IMR-90 (cell line): ENCODE measurements at regions not wholly inside any gene's neighbourhood (a gene's known extent, or its start where the extent isn't known, plus 50 kb on each side); places are given as distances from the start of the nearest gene placed in this dataset.

Source experiments
- ATAC-seq: fragments of 200-7000 bp; cut with Tn5 transposase; 2 replicates; pipeline ENCODE4 v1.9.1; 2020; ENCODE audit warnings: low read depth, mild to moderate bottlenecking, moderate library complexity
- BruUV-seq: library from RNA; stranded (reverse); fragments of 400-500 nt; replicated peaks from 2 replicates; lab custom pipeline; 2021; lab: Mats Ljungman, UMichigan
- CTCF ChIA-PET: fragments of 300-600 bp; formaldehyde crosslinking; extraction: SDS; loops from one replicate; lab custom pipeline; 2021; ENCODE audit warnings: antibody characterized with exemption; lab: Yijun Ruan, JAX
- POLR2A ChIA-PET: fragments of 300-600 bp; sonication (Branson Sonifier 250); formaldehyde crosslinking; loops from one replicate; lab custom pipeline; 2022; ENCODE audit warnings: antibody characterized with exemption; ENCODE audit not compliant: unreplicated experiment; lab: Charles Lee
- DNase-seq: peaks from one replicate; pipeline ENCODE4 v3.0.0; 2013
- H2AFZ ChIP-seq: replicated peaks from 2 replicates; pipeline ENCODE3; 2013; ENCODE audit warnings: low read length, mild to moderate bottlenecking; ENCODE audit not compliant: poor library complexity
- H2AK5ac ChIP-seq: 2 replicates; pipeline ENCODE4 v1.6.1; 2013; ENCODE audit warnings: low read depth, low read length, inconsistent platforms
- H2AK9ac ChIP-seq: replicated peaks from 2 replicates; pipeline ENCODE3; 2013; ENCODE audit warnings: mild to moderate bottlenecking, low read depth, low read length, moderate library complexity; ENCODE audit not compliant: poor library complexity
- H2BK120ac ChIP-seq: 2 replicates; pipeline ENCODE4 v1.6.1; 2013; ENCODE audit warnings: low read depth, low read length, inconsistent platforms
- H2BK15ac ChIP-seq: 3 replicates; pipeline ENCODE4 v1.6.1; 2013; ENCODE audit warnings: low read depth, low read length, inconsistent platforms
- H2BK20ac ChIP-seq: 2 replicates; pipeline ENCODE4 v1.6.1; 2013; ENCODE audit warnings: low read depth, mild to moderate bottlenecking, inconsistent platforms, low read length, moderate library complexity
- H2BK5ac ChIP-seq: 2 replicates; pipeline ENCODE4 v1.6.1; 2013; ENCODE audit warnings: mild to moderate bottlenecking, low read depth, low read length, inconsistent platforms; ENCODE audit not compliant: poor library complexity, severe bottlenecking
- H3K14ac ChIP-seq: replicated peaks from 2 replicates; pipeline ENCODE4 v1.6.1; 2013; ENCODE audit warnings: low read depth, low read length, inconsistent platforms
- H3K18ac ChIP-seq: 2 replicates; pipeline ENCODE4 v1.6.1; 2013; ENCODE audit warnings: low read depth, low read length, control low read depth
- H3K23ac ChIP-seq: 2 replicates; pipeline ENCODE4 v1.6.1; 2013; ENCODE audit warnings: low read depth, low read length, inconsistent platforms
- H3K27ac ChIP-seq: 2 replicates; pipeline ENCODE4 v1.5.1; 2013; ENCODE audit warnings: mild to moderate bottlenecking, control low read depth, low read length; ENCODE audit not compliant: insufficient read depth
- H3K27me3 ChIP-seq: 2 replicates; pipeline ENCODE4 v1.6.1; 2013; ENCODE audit warnings: low read length; ENCODE audit not compliant: control insufficient read depth, insufficient read depth
- H3K36me3 ChIP-seq: 2 replicates; pipeline ENCODE4 v1.6.1; 2013; ENCODE audit warnings: low read length, mixed read lengths; ENCODE audit not compliant: control insufficient read depth, insufficient read depth
- H3K4ac ChIP-seq: 2 replicates; pipeline ENCODE4 v1.6.1; 2013; ENCODE audit warnings: low read depth, low read length, inconsistent platforms
- H3K4me1 ChIP-seq: 2 replicates; pipeline ENCODE4 v1.6.1; 2013; ENCODE audit warnings: low read length, mixed read lengths; ENCODE audit not compliant: control insufficient read depth, insufficient read depth
- H3K4me2 ChIP-seq: 2 replicates; pipeline ENCODE4 v1.6.1; 2013; ENCODE audit warnings: low read depth, mild to moderate bottlenecking, control low read depth, low read length, moderate library complexity
- H3K4me3 ChIP-seq: 2 replicates; pipeline ENCODE4 v1.5.1; 2013; ENCODE audit warnings: low read depth, mild to moderate bottlenecking, control low read depth, low read length, moderate library complexity; ENCODE audit not compliant: insufficient read depth
- H3K56ac ChIP-seq: 2 replicates; pipeline ENCODE4 v1.6.1; 2013; ENCODE audit warnings: low read length, inconsistent platforms; ENCODE audit not compliant: insufficient read depth; ENCODE audit errors: extremely low read depth
- H3K79me1 ChIP-seq, 2 experiments: 2 replicates each; pipeline ENCODE4 v1.6.1; 2013; ENCODE audit warnings: low read length in 2 of 2, inconsistent platforms in 1 of 2, low read depth in 1 of 2
- H3K9ac ChIP-seq: 2 replicates; pipeline ENCODE4 v1.6.1; 2013; ENCODE audit warnings: low read depth, low read length, control low read depth
- H3K9me1 ChIP-seq: 2 replicates; pipeline ENCODE4 v1.6.1; 2013; ENCODE audit warnings: low read length, inconsistent platforms; ENCODE audit not compliant: insufficient read depth
- H3K9me3 ChIP-seq: 2 replicates; pipeline ENCODE4 v1.6.1; 2013; ENCODE audit warnings: low read length; ENCODE audit not compliant: control insufficient read depth, insufficient read depth
- H4K20me1 ChIP-seq: 2 replicates; pipeline ENCODE4 v1.6.1; 2013; ENCODE audit warnings: low read length, inconsistent platforms; ENCODE audit not compliant: insufficient read depth
- H4K5ac ChIP-seq: 2 replicates; pipeline ENCODE4 v1.6.1; 2013; ENCODE audit warnings: mild to moderate bottlenecking, low read depth, low read length, control low read depth
- H4K8ac ChIP-seq, 2 experiments: 2 replicates each; pipeline ENCODE4 v1.6.1; 2013; ENCODE audit warnings: low read depth in 2 of 2, low read length in 2 of 2, control low read depth in 1 of 2, inconsistent platforms in 1 of 2
- H4K91ac ChIP-seq: 2 replicates; pipeline ENCODE4 v1.6.1; 2013; ENCODE audit warnings: low read depth, low read length, inconsistent platforms; ENCODE audit not compliant: insufficient read depth
- CEBPB ChIP-seq: IDR thresholded peaks from 2 replicates; pipeline ENCODE4 v1.6.1; 2012; ENCODE audit warnings: low read depth, low read length, improper control_type of control experiment
- CHD1 ChIP-seq: IDR thresholded peaks from 2 replicates; pipeline ENCODE4 v1.6.1; 2012; ENCODE audit warnings: low read depth, low read length, improper control_type of control experiment
- CTCF ChIP-seq: conservative IDR thresholded peaks from 2 replicates; pipeline ENCODE4 v1.5.1; 2012; ENCODE audit warnings: mild to moderate bottlenecking, low read depth, low read length, improper control_type of control experiment
- ELK1 ChIP-seq: fragments of 150-350 bp; IDR thresholded peaks from 2 replicates; pipeline ENCODE4 v1.6.1; 2016; ENCODE audit warnings: low read depth, mild to moderate bottlenecking, low read length, moderate library complexity, borderline replicate concordance
- FOS ChIP-seq: fragments of 150-350 bp; IDR thresholded peaks from 2 replicates; pipeline ENCODE4 v1.6.1; 2016; ENCODE audit warnings: low read depth, low read length
- MXI1 ChIP-seq: IDR thresholded peaks from 2 replicates; pipeline ENCODE4 v1.6.1; 2012; ENCODE audit warnings: low read depth, mild to moderate bottlenecking, low read length, moderate library complexity, borderline replicate concordance
- NFE2L2 ChIP-seq: fragments of 150-350 bp; IDR thresholded peaks from 2 replicates; pipeline ENCODE4 v1.6.1; 2016; ENCODE audit warnings: low read depth, mild to moderate bottlenecking, low read length
- POLR2A ChIP-seq: IDR thresholded peaks from 2 replicates; pipeline ENCODE4 v1.6.1; 2012; ENCODE audit warnings: mild to moderate bottlenecking, low read depth, low read length
- RFX5 ChIP-seq: IDR thresholded peaks from 2 replicates; pipeline ENCODE4 v1.8.0; 2012; ENCODE audit warnings: low read depth, mild to moderate bottlenecking, low read length, moderate library complexity
- SMC3 ChIP-seq: fragments of 150-350 bp; IDR thresholded peaks from 2 replicates; pipeline ENCODE4 v1.6.1; 2016; ENCODE audit warnings: low read depth, mild to moderate bottlenecking, antibody characterized with exemption, low read length, moderate library complexity
- USF2 ChIP-seq: fragments of 150-350 bp; IDR thresholded peaks from 2 replicates; pipeline ENCODE4 v1.6.1; 2017; ENCODE audit warnings: mild to moderate bottlenecking, antibody characterized with exemption, low read length, low read depth
- WGBS, 2 experiments: methylation state at CpG; one replicate each; pipeline versions ENCODE4 v1.1.5 to v1.1.7; 2013; ENCODE audit warnings: missing lambda C conversion rate in 2 of 2; ENCODE audit not compliant: insufficient read length in 1 of 2; ENCODE audit errors: extremely low coverage in 2 of 2; 5-methylcytosine and 5-hydroxymethylcytosine counted together
- dilution Hi-C: fragments of 300-500 bp; cut with HindIII; formaldehyde crosslinking; loops from one replicate; pipeline ENCODE4 v1.14.3; 2018; ENCODE audit warnings: low sequenced_read_pairs; ENCODE audit not compliant: unreplicated experiment
- in situ Hi-C: fragments of 300-500 bp; cut with MboI; formaldehyde crosslinking; loops from 3 replicates; pipeline ENCODE4 v1.14.3; 2019; ENCODE audit warnings: low sequenced_read_pairs, inconsistent platforms, mixed read lengths
- intact Hi-C: fragments of 100-400 bp; cut with micrococcal nuclease; formaldehyde crosslinking; loops from 2 replicates; pipeline ENCODE4 v1.10.0; 2022

DNA sequence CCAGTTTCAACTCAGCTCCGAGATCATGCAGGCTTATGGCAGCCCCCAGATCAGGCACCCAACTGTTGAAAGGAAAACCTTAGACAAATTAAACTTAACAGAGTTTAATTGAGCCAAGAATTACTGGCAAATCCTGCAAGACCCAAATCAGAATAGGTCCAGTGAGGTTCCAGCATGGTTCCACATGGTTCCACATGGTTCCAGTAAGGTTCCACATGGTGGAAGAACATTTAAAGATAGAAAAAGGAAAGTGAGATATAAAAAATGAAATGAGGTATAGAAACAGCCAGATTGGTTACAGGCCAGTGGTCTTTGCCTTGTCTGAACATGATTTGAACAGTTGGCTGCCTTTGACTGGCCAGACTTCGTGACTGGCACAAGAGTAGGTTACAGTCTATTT is 288.8 kb upstream of the LRRC7 start:
- ChIA-PET POLR2A (no interaction called here), CTCF (no interaction called here)
- no peak overlapping the region for H2BK120ac ChIP-seq
- H3K9me3 ChIP-seq = no peaks in the 10 kb centered on the region
- H4K20me1 ChIP-seq = no peaks in the 10 kb centered on the region
- no peak for TF ChIP-seq RFX5
- no peak for TF ChIP-seq FOS
- no peak for TF ChIP-seq CHD1
- no peak for TF ChIP-seq POLR2A
- TF ChIP-seq CTCF = no peak
- no peak for TF ChIP-seq NFE2L2
- no peak for TF ChIP-seq MXI1
- TF ChIP-seq SMC3 = no peak
- no peak for TF ChIP-seq ELK1
- TF ChIP-seq CEBPB = no peak
- TF ChIP-seq USF2 = no peak
- H3K56ac ChIP-seq = no peak overlapping the region
- no peaks in the 10 kb centered on the region for H3K27me3 ChIP-seq
- H3K18ac ChIP-seq = no peak overlapping the region
- no TSS peak for BruUV-seq
- no peak overlapping the region for H4K8ac ChIP-seq
- in situ Hi-C loops (no loop called here), intact Hi-C loops (no loop called here), dilution Hi-C loops (no loop called here)
- no peak overlapping the region for H2BK5ac ChIP-seq
- no peak overlapping the region for H3K4me3 ChIP-seq
- no peak overlapping the region for H4K91ac ChIP-seq
- no peak overlapping the region for H3K23ac ChIP-seq
- no peaks in the 10 kb centered on the region for H3K36me3 ChIP-seq
- no peak overlapping the region for H4K5ac ChIP-seq
- no peaks in the 10 kb centered on the region for H3K9me1 ChIP-seq
- H2AK5ac ChIP-seq = no peak overlapping the region
- no peak overlapping the region for H3K4ac ChIP-seq
- no peak overlapping the region for H2BK20ac ChIP-seq
- no peak overlapping the region for H3K4me2 ChIP-seq
- no peaks in the 10 kb centered on the region for H3K4me1 ChIP-seq
- no peak overlapping the region for H2AK9ac ChIP-seq
- H3K9ac ChIP-seq = no peak overlapping the region
- no peaks in the 10 kb centered on the region for H3K79me1 ChIP-seq
- DNase-seq = no peak
- H2BK15ac ChIP-seq = no peak overlapping the region
- no peak overlapping the region for H3K14ac ChIP-seq
- no peak overlapping the region for H2AFZ ChIP-seq
- ATAC-seq = no peak
- no CpG with 5 or more reads among the region's 2 CpGs for WGBS, 2 experiments
- no peak overlapping the region for H3K27ac ChIP-seq
